G401.6 (cell line): ENCODE measurements at regions not wholly inside any gene's neighbourhood (a gene's known extent, or its start where the extent isn't known, plus 50 kb on each side); places are given as distances from the start of the nearest gene placed in this dataset.
"Not testable (repeated sequence)": the region's sequence is repeated elsewhere in the genome, so short reads cannot be mapped to it uniquely, and the experiment has no call there.

ENCODE experiments used
- FAIRE-seq: peaks from 2 replicates; lab custom pipeline; 2012; peaks lifted over from hg19 to GRCh38; lab: Jason Lieb, UNC

DNA sequence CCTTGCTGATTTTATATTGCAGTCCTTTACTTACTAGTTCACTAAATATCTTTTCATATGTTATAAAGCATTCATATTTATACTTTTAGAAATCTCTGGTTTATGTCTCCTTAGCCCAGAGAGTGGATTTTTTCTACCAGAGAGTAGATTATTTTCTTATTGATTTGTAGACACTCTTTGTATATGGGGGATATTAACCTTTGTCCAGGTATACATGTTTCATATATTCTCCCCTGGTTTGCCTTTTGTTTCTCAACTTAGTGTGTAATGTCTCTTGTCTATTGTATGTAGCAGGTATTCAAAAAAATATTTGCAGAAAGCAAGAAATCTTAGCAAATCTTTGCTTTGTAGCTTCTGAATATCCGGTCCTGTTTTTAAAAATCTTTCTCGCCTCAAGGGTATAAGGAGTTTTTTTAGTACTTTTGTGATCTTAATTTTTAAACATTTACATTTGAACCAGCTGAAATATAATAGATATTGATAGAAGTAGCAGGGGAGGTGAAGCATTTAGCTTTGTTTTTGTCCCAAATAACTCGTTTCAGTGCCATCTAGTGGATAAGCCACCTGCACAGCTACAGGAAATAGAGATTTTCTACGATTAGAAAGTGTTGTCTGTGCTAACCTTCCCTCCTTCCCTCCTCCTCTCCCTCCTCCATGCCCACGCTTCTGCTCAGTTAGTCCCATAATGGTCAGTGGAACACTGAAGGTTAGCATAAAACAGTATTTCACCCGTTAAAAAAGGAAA lies 97.0 kb downstream of the PHETA1 start:
- FAIRE-seq, result no peak

DNA sequence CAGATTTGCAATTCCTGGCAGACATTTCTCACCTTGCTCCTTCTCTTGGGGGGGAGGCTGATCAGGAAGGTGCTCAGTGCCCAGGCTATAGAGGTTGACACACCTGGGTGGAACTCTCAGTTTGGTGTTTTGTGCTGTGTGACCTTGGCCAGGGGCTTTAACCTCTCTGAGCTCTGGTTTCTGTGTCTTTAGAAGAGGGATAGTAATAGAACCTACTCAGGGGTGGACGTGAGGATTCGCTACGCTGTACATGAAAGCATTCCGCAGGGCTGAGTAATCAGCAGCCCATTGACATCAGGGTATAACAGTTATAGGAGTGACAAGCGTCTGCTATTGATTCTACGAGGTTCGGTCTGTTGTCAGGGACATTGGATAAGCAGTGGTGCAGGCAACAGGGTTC lies 98.1 kb downstream of the PHETA1 start:
- no peak for FAIRE-seq

DNA sequence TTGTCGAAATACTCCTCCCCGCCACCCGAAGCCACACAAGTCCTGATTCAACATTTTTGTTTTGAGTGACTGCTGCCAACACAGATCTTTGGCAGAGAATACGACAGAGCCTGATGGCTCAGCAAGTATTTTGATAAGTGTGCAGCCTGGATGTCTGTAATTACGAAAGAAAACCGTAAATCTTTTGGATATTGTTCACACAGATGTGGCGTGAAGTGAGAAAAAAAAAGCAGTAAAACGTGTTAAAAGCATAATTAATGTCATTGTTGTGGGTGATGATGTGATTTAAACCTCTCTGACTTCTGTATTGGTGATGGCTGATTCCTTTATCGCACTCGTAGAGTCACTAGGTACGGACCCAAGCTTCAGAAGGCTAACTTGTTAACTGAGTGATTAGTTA lies 98.7 kb downstream of the PHETA1 start:
- no peak for FAIRE-seq

- FAIRE-seq, result no peak
Observed at GRCh38 chr12:111269718-111270117, 99.2 kb downstream of the PHETA1 start.

DNA sequence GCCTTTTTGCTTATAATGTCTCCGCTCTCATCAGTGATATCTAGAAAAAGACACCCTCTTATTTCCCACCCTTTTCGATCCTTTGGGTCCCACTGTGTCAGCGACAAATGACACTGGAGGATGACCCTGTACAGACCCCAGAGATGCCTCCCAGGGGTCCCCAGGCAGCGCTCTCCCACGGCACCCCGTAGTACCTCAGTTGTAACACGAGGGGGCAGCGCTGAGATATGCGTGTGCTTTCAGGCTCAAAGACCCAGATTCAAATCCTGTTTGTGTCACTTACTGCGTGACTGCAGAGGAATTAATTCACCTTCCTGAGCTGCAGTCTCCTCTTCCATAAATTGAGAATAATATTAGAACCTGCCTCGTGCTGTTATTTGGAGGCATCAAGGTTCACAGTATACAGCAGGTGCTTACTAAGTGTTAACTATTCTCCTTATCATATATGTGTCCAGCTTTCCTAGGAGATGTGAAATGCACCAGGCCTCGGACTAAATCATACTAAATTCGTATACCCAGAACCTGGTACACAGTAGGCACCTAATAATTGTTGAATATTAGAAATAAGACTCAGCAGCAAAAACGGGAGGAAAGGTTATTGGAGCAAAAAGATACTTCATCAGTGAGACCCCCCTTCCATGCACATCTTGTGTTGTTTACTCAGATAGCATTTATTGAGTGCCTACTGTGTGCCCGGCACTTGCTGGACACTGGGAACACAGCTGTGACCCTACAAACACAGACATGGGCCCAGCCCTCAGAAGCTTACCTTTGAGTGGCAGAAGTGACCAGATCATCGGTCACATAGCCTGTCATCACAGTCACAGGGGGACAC lies 99.9 kb downstream of the PHETA1 start:
- no peak for FAIRE-seq

DNA sequence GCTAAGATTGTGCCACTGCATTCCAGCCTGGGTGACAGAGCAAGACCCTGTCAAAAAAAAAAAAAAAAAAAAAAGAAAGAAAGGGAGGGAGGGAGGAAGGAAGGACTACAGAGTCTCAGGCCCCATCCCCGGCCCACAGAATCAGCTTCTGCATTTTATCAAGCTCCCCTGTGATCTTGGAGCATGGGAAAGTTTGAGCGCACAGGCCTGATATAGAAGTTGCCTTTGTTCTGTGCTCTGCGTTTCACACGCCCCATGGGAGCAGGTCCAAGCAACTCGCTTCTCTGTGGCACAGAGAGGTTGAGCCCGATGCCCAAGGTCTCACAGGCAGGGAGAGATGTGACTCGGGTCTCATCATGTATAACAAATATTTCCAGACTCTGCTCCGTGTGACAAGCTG lies 101.8 kb downstream of the PHETA1 start:
- FAIRE-seq, result no peak

- no peak for FAIRE-seq
Observed at GRCh38 chr12:111261911-111262676, 106.8 kb downstream of the PHETA1 start.

DNA sequence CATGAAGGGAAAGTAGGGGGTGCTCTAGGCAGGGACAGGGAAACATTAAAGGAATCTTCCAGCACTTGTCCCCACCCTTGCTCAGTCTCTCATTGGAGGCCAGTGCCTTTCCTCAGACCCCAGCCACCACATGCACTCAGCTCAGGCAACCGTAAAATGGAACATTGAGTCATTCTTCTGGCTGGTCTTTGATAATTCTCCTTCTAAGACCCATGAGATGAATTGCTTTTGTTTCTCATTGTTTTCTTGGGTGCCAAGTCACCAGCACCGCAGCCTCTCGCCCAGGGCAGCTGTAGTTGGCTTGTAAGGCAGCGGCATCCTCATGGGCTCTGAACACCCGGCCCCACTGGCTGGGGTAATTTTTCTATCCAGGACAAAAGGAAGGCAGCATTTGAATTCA lies 108.2 kb downstream of the PHETA1 start:
- FAIRE-seq, result no peak

GRCh38 chr12:111259231-111259630 lies 109.7 kb downstream of the PHETA1 start:
- no peak for FAIRE-seq

DNA sequence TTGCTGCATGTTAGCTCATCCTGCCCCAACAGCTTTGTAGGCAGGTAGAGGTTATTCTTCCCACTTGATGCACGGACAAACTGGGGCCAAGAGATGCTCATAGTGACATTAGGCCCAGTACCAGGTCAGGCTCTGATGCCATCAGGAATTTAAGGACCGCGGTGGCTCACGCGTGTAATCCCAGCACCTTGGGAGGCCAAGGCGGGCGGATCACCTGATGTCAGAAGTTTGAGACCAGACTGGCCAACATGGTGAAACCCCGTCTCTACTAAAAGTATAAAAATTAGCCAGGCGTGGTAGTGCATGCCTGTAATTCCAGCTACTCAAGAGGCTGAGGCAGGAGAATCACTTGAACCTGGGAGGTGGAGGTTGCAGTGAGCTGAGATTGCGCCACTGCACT lies 110.8 kb downstream of the PHETA1 start:
- FAIRE-seq, result not testable (repeated sequence)

GRCh38 chr12:111257435-111257902 lies 111.4 kb downstream of the PHETA1 start:
- FAIRE-seq, result no peak

- FAIRE-seq, result no peak
Observed at GRCh38 chr12:111256629-111257434, 112.1 kb downstream of the PHETA1 start.

DNA sequence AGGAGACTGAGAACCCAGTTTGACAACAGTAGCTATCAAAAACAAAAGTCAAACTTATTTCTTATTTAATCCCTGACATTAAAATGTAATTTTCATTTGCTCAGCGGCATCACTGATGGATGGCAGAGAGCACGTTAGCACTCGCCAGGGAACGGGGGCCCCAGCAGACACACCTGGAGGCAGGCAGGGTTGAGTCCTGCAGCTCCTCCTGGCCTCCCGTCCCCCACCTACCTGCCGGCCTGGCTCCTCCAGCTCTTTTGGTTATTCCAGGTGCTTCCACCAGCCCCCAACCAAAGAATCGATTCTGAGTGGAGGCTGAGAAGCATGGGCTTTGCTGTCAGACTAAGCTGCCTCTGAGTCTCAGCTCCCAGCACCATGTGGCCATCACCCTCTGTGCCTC lies 113.6 kb downstream of the PHETA1 start:
- no peak for FAIRE-seq

DNA sequence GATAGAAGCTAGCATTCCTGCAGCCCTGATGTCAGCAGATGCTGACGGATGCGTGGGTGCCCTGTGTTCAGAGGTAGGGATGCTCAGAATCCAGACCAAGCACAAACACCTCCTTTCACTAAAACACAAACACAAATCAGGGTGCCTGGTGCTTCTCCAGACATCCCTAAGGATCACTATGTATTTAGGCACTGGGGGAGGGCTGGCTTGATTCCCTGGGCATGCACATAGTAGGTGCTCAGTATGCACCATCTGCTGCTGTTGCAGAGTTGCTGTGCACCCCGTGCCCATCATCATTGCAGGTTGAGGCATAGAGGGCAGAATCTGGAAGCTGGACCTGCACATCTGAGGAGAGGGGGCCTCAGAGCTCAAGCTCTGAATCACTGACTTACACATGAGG lies 114.8 kb downstream of the PHETA1 start:
- no peak for FAIRE-seq

DNA sequence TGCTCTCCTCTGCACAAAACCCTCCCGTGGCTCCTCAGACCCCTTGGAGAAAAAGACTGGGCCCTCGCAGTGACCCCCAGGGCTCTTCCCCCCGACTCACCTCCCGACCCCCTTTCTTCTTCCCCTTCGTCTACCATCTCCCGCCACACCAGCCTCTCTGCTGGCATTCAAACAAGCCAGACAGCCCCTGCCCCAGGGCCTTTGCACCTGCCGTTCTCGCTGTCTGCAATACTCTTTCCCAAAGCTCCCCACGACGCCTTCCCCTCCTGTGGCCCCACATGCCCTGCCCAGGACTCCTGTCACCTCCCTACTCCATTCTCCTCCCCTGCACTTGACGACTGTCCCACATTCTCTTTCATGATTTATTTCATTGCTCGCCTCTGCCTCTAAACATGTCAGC lies 115.7 kb downstream of the PHETA1 start:
- no peak for FAIRE-seq

- FAIRE-seq, result no peak
Observed at GRCh38 chr12:111251787-111252186, 117.1 kb downstream of the PHETA1 start.

GRCh38 chr12:111251058-111251730 lies 117.7 kb downstream of the PHETA1 start:
- no peak for FAIRE-seq

- no peak for FAIRE-seq
Observed at GRCh38 chr12:111250251-111250881, 118.5 kb downstream of the PHETA1 start.

DNA sequence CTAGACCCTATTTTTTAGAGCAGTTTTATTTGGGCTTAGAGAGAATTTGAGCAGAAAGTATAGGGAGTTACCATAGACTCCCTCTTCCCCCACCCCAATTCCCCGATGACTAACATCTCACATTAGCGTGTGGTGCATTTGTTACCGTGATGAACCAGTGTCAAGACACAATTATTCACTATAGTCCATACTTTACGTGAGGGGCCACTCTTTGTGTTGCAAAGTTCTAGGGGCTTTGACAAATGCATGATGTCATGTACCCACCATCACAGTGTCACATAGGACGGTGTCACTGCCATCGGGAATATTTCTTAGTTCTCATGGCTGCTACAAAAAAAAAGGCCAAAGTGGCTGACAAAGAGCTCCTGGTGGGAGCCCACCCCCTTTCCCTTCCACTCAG lies 119.1 kb downstream of the PHETA1 start:
- FAIRE-seq, result no peak

- no peak for FAIRE-seq
Observed at GRCh38 chr12:111249018-111249370, 119.9 kb downstream of the PHETA1 start.
